Esophagus muscularis mucosa (tissue), 4 donors: ENCODE measurements at regions not wholly inside any gene's neighbourhood (a gene's known extent, or its start where the extent isn't known, plus 50 kb on each side); places are given as distances from the start of the nearest gene placed in this dataset.

ENCODE experiments used
- EP300 ChIP-seq: sonication (generic); formaldehyde crosslinking; IDR thresholded peaks from one replicate; pipeline ENCODE4 v1.6.1; 2017; ENCODE audit warnings: antibody characterized with exemption
- POLR2A ChIP-seq: fragments of 450-650 bp; IDR thresholded peaks from one replicate; pipeline ENCODE4 v1.6.1; 2017; ENCODE audit warnings: antibody characterized with exemption, moderate library complexity, mild to moderate bottlenecking, low read depth
- POLR2AphosphoS5 ChIP-seq, 2 donors: sonication (generic); formaldehyde crosslinking; IDR thresholded peaks; one replicate each; pipeline ENCODE4 v1.6.1; 2017; ENCODE audit warnings: antibody characterized with exemption in 2 of 2
- TF ChIP-seq, protein P1 (sequence below), 3 experiments: fragments of 200-600 bp in 2 of 3; fragments of 450-650 bp in 1 of 3; sonication (generic) in 2 of 3; IDR thresholded peaks; one replicate each; pipeline ENCODE4 v1.5.1; 2017 to 2019; ENCODE audit warnings: antibody characterized with exemption in 3 of 3, mild to moderate bottlenecking in 2 of 3, moderate library complexity in 1 of 3

DNA sequence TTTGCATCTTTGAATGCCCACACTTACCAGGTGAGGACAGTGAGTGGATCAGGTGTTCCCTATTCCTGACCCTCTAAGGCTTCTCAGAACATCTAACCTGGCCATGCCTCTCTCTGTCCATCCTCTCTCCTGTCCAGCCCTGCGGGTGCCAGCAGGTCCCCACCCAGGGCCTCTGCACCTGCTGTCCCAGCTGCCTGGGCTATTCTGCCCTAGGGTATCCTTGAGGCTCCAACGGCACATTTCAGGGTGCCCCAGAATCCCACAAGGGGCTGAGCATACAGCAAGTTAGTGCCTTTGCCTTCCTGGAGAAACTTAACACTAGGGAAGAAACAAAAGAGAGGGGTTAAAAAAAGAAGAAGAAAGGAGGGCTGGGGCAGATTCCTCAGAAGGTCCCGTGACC is 107.4 kb downstream of the UNCX start:
- TF ChIP-seq, protein P1, sequence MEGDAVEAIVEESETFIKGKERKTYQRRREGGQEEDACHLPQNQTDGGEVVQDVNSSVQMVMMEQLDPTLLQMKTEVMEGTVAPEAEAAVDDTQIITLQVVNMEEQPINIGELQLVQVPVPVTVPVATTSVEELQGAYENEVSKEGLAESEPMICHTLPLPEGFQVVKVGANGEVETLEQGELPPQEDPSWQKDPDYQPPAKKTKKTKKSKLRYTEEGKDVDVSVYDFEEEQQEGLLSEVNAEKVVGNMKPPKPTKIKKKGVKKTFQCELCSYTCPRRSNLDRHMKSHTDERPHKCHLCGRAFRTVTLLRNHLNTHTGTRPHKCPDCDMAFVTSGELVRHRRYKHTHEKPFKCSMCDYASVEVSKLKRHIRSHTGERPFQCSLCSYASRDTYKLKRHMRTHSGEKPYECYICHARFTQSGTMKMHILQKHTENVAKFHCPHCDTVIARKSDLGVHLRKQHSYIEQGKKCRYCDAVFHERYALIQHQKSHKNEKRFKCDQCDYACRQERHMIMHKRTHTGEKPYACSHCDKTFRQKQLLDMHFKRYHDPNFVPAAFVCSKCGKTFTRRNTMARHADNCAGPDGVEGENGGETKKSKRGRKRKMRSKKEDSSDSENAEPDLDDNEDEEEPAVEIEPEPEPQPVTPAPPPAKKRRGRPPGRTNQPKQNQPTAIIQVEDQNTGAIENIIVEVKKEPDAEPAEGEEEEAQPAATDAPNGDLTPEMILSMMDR (IDR thresholded peaks at IDR 0.05): no peak
- no peak for TF ChIP-seq POLR2A
- no peak for TF ChIP-seq POLR2AphosphoS5 (IDR thresholded peaks at IDR 0.05)
- no peak for TF ChIP-seq EP300
